H1 (cell line): ENCODE measurements at regions not wholly inside any gene's neighbourhood (a gene's known extent, or its start where the extent isn't known, plus 50 kb on each side); places are given as distances from the start of the nearest gene placed in this dataset.

Experiments
- BRCA1 ChIP-seq: IDR thresholded peaks from 2 replicates; pipeline ENCODE4 v1.6.1; 2012; ENCODE audit warnings: low read depth, low read length, improper control_type of control experiment
- CHD1 ChIP-seq: IDR thresholded peaks from 2 replicates; pipeline ENCODE4 v1.6.1; 2012; ENCODE audit warnings: low read depth, low read length, improper control_type of control experiment
- JUND ChIP-seq: IDR thresholded peaks from 2 replicates; pipeline ENCODE4 v1.6.1; 2011; ENCODE audit warnings: mild to moderate bottlenecking, improper control_type of control experiment, low read length
- POLR2AphosphoS5 ChIP-seq: IDR thresholded peaks from 2 replicates; pipeline ENCODE4 v1.6.1; 2011; ENCODE audit warnings: low read depth, low read length
- RBBP5 ChIP-seq: IDR thresholded peaks from 2 replicates; pipeline ENCODE4 v1.7.1; 2012; ENCODE audit warnings: low read depth, mild to moderate bottlenecking, inconsistent platforms, low read length, moderate library complexity, borderline replicate concordance
- RFX5 ChIP-seq: IDR thresholded peaks from 2 replicates; pipeline ENCODE4 v1.6.1; 2011; ENCODE audit warnings: low read depth, low read length, improper control_type of control experiment, borderline replicate concordance
- TBP ChIP-seq: IDR thresholded peaks from 2 replicates; pipeline ENCODE4 v1.6.1; 2011; ENCODE audit warnings: low read depth, low read length, improper control_type of control experiment
- TF ChIP-seq, protein P1 (sequence below), 3 experiments: IDR thresholded peaks; 1 replicate in 2 of 3; 2 replicates in 1 of 3; pipeline versions ENCODE4 v1.5.1 to v1.6.1; 2011; ENCODE audit warnings: low read length in 3 of 3, mild to moderate bottlenecking in 3 of 3, inconsistent platforms in 2 of 3, low read depth in 1 of 3, moderate library complexity in 1 of 3; ENCODE audit not compliant: insufficient read depth in 1 of 3; ENCODE audit errors: control extremely low read depth in 1 of 3

DNA sequence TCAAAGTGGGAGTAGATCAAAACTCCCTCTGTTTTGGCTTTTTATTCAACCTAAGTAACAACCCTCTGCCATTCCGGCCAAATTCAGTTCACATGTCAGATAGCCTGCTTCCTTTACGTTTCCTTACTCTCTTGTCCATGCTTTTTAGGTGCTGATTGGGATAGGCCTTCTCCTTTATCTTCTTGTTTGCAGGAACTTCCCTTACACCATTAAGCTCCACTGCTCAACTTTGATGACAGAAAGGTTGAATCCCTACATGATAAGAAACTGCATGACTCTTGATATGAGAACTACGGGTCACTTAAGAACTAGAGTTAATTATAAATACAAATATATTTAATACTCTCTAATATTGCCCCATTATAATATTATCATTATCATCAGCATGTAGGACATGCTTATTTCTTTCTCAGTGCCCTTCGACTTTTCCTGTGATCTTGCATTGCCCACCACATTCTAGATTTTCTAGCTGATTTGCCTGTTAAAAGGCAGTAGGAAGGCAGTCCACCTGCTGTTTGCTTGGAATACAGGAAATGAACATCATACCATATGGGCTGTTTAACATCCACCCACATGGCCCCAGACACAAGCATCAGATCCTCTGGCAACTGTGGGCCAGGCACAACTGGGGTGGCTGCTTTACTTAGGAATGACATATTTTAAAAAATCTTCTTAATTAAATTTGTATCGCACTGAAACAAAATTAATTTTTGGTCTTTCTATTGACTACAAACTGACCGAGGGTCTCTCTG lies 59.7 kb upstream of the CCDC6 start:
- TF ChIP-seq, protein P1, sequence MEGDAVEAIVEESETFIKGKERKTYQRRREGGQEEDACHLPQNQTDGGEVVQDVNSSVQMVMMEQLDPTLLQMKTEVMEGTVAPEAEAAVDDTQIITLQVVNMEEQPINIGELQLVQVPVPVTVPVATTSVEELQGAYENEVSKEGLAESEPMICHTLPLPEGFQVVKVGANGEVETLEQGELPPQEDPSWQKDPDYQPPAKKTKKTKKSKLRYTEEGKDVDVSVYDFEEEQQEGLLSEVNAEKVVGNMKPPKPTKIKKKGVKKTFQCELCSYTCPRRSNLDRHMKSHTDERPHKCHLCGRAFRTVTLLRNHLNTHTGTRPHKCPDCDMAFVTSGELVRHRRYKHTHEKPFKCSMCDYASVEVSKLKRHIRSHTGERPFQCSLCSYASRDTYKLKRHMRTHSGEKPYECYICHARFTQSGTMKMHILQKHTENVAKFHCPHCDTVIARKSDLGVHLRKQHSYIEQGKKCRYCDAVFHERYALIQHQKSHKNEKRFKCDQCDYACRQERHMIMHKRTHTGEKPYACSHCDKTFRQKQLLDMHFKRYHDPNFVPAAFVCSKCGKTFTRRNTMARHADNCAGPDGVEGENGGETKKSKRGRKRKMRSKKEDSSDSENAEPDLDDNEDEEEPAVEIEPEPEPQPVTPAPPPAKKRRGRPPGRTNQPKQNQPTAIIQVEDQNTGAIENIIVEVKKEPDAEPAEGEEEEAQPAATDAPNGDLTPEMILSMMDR (IDR thresholded peaks at IDR 0.05; ENCODE audit: control extremely low read depth in 1 of 3, insufficient read depth in 1 of 3, low read depth in 1 of 3, low read length in 3 of 3) = no peak
- TF ChIP-seq RBBP5 (no peak), JUND (no peak), CHD1 (no peak), BRCA1 (no peak), POLR2AphosphoS5 (no peak), TBP (no peak), RFX5 (no peak)
